ENCODE measurements at regions not wholly inside any gene's neighbourhood (a gene's known extent, or its start where the extent isn't known, plus 50 kb on each side); places are given as distances from the start of the nearest gene placed in this dataset.

DNA sequence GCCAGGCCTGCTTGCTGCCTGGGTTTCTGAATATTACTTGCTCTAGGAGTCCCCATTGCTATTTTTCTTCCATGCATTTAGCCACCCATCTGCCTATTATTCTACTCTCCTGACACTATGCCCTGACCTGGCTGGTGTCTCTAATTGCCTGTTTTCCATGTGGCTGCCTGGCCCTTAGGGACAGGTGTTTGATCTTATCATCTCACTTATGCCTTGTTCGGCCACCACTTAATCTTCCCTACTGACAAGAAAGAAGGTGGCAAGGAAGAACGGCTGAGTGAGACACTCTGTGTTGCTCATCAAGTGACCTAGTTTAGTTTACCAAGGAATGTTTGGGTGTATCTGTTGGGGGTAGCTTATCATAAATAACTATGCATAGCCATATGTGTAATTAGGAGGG, 50.4 kb upstream of the RAPH1 start:
- ATAC-seq (ENCODE audit: poor library complexity) (no peak), DNase-seq (no peak)
- intact Hi-C loops (cut with DNase I) = no loop called here

DNA sequence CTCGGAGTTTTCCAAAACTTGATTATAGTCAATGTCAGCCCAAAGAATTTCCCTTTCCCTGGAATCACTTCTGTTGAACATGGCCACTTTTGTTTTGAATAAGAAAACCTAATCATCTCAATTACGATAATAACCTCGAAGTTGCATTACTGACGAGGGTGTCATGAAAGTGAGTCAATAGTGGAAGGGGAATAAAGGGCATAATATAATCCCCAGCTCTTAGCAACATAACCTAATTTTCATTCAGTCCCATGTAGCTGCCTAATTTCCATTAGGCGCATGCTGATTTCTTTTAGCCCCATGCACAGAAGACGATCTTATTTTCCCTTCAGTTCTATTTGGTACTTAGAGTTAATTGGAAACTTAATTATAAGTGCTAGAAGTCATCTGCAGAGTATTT, 51.1 kb upstream of the RAPH1 start:
- no peak for ATAC-seq (ENCODE audit: poor library complexity)

DNA sequence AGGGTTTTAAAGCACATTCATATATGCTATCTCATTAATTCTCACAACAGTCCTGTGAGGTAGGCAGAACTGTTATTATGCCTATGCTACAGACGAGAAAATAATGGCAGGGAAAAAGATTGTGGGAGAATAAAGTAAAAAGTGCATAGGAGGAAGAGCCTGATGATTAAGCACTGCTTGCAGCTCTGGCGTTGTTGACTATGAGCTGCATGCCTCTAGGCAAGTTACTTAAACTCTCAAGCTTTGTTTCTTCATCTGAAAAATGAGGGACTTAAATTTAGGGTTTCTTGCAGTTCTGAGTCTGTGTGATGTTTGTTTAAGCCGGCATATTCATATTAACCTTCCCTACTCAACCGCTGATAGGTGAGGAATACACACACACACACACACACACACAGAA, 51.6 kb upstream of the RAPH1 start:
- ATAC-seq (ENCODE audit: poor library complexity) = no peak
- DNase-seq = no peak
- intact Hi-C loops (cut with DNase I) = no loop called here

More for the DNA sequence above, 51.1 kb upstream of the RAPH1 start:
- no peak for DNase-seq
- intact Hi-C loops (cut with DNase I) = no loop called here

DNA sequence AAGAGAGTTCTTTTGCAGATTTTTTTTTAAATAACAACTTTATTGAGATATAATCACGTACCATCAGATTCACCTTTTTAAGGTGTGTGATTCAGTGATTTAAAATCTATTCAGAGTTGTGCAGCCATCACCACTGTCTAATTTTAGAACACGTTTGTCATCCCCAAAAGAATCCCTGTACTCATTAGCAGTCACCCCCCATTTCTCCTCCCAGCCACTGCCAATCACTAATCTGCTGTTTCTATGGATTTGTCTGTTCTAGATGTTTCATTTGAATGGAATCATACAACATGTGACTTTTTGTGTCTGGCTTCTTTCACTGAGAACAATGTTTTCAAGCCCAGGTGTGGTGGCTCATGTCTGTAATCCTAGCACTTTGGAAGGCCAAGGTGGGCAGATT, 55.4 kb upstream of the RAPH1 start:
- no peak for ATAC-seq (ENCODE audit: poor library complexity)
- intact Hi-C loops (cut with DNase I) = no loop called here
- DNase-seq = no peak

DNA sequence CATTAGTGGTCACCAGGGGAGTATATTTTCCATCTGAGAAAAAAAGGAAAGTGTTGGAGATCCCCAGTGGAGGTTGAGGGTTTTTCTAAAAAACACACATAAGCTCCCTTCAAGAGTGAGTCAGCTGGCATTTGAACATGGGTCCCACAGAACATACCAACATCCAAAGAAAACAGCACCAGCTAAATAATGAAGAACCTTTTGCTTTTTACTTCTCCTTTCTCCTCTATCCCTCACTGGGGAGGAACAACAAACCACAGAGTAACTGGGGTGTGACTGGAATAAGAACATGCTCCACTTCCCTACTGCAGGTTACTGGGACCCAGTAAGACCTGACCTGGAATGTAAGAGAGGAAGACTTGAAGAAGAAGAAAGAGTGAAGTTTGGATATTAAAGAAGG, 56.5 kb upstream of the RAPH1 start:
- intact Hi-C loops (cut with DNase I) = no loop called here
- DNase-seq (no peak), ATAC-seq (ENCODE audit: poor library complexity) (no peak)

DNA sequence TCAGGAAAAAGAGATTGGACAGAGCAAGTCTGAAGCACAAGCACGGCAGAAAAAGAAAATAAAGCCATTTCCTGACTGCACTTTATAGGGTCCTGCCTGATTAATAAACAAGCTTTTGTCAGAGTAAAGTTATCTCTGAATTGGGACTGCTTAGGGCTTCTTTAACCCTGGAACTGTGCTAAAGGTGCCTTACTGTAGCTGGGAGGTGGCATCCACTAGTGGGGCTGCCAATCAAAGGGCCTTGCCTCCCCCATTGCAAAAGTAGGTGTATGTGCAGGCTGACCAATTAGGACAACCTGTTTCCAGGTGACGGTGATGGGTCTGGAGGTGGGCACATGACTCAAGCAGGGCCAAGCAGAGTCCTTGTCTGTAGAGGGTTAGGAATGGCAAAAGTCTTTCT, 57.4 kb upstream of the RAPH1 start:
- intact Hi-C loops (cut with DNase I) = no loop called here
- DNase-seq (no peak), ATAC-seq (ENCODE audit: poor library complexity) (no peak)

DNA sequence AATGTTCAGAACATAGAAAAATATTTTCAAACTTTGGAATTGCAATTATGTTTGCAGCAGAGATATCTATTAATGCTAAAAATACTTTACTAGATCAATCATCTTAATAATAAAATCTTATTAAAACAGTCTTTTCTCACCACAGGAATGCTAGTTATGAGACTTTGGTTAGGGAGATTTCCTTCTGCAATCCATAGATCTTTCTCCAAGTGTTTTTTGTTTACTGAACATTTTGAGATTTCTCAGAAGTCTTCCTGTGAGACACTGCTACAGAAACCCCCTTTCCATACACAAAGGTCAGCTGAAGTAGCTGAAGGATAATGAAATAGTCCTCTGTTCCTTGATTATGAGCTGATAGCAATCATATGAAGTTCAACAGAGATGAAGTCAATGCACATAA, 59.4 kb upstream of the RAPH1 start:
- DNase-seq (no peak), ATAC-seq (ENCODE audit: poor library complexity) (no peak)
- intact Hi-C loops (cut with DNase I) = no loop called here

DNA sequence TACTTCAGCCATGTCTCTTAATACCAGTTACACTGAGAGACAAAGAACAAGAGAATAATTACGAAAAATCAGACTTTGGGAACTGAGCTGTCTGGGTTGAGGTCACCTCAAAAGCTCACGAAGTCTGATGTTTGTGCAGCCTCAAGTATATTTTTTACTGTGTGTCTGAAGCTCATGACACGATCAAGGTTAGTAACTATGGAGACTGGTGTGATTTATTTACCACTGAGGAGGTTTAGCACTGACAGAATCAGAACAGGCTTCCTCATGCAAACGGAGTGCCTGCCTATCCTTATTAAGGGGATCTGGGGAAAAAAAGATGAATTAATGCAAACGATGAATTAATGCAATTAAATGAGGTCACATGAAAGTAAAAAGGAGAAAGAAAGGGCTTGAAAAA, 61.1 kb upstream of the RAPH1 start:
- ATAC-seq (ENCODE audit: poor library complexity) (no peak), DNase-seq (no peak)
- intact Hi-C loops (cut with DNase I) = no loop called here

DNA sequence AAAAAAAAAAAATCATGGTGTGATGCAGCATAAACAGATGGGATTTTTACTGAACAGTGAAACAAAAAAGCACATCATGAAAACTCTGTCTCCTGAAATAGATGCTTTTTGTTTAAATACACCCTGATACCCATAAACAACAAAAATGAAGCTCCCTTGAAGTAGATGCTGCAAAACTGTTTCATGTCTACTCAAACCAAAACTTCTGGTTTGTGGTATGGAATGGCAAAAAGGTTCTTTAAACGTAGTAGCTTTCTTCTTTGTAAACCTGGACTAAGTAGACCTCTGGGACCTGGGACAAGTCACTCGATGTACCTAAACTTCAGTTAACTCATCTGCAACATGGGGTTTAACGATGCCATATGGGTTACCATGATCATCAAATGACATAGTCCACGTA, 64.4 kb upstream of the RAPH1 start:
- DNase-seq (no peak), ATAC-seq (ENCODE audit: poor library complexity) (no peak)
- intact Hi-C loops (cut with DNase I) = no loop called here

DNA sequence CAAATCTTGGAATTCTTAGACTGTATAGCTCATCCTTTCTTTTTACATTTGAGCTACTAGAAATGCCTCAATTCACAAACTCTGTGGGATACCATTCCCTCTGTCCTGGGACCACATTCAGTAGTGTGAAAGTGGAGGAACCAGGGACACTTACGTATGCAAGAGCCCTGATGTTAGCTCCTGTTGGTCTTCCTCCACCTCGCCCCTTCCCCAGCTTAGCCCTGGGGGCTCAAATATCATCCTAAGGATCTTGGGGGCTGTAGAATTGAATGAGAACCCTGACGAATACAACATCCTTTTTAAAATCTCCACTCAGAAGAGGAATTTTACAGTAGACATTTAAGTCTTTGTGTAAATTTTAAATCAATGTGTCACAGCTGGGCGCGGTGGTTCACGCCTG, 65.2 kb upstream of the RAPH1 start:
- ATAC-seq (ENCODE audit: poor library complexity) = no peak

DNA sequence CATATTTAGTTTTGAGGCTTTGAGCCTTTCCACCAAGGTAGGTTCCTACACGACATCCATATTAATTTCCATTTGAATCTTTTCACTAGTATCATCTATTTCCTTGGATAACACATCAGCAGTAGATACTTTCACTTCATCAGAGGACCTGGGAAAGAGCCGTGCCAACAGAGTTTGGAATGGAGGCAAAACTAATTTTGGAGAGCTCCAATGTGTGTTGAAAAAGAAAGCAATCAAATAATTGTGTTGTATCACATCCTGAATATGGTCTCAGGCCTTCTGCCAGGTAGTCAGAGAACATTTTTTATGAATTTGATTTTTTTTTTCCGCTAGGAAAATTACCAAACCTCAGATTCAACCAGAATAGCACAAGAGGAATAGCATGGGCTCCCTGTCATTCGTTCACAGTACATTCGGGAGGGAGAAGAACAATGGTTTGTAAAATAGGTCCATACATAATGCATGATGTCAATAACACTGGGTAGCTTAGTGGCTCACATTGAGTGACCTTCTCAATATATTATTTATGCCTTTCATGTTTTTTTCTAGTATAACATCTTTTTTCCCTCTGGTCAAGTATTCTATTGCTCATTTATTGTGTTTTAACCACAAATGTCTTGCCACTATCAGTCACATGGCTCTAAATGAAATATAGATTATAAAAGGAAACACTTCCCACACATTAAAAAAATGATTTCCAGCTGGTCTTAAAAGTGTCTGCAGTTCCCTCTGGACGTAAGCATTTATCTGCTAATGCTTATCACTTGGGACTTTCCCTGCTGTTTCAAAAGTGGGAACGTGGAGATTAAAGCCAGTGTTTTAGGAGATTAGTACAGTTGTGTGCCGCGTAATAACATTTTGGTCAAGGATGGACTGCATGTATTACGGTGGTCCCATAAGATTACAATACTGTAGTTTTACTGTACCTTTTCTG, 68.6 kb upstream of the RAPH1 start:
- ATAC-seq (ENCODE audit: poor library complexity) (no peak), DNase-seq (no peak)
- intact Hi-C loops (cut with DNase I) = no loop called here

More for the DNA sequence above, 65.2 kb upstream of the RAPH1 start:
- intact Hi-C loops (cut with DNase I) = no loop called here
- no peak for DNase-seq

DNA sequence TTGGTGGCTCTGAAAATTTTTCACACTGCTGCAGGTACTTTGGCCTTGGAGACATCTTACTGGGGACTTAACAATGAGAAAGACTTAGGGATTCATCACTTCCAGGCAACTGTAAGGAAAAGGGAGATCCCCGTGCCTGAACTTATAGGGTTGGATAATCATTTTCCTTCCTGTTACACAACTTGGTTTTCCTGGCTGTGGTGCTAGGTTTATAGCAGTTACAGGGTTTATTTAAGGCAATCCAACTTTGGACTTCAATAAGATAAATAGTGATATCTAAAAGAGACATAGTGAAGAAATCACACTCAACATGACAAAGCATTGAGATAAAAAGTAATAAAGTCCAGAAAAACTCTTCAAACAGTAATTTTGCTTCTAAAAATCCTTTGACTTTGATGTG, 70.2 kb upstream of the RAPH1 start:
- intact Hi-C loops (cut with DNase I) = no loop called here
- peak; percentile 41 for ATAC-seq (ENCODE audit: poor library complexity)
- DNase-seq = no peak

DNA sequence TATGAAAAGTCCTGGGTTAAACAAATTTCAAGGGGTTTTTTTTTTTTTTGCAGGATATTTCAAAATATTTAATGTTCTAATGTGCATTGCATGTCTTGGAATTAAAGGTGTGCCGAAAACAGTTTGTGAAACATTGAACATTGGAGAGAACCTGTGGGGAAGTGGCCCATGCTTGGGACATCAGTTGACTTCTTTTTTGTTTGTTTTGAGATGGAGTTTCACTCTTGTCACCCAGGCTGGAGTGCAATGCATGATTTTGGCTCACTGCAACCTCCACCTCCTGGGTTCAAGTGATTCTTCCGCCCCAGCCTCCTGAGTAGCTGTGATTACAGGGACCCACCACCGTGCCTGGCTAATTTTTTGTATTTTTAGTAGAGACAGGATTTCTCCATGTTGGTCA, 71.0 kb upstream of the RAPH1 start:
- no peak for DNase-seq
- intact Hi-C loops (cut with DNase I) = no loop called here
- no peak for ATAC-seq (ENCODE audit: poor library complexity)

DNA sequence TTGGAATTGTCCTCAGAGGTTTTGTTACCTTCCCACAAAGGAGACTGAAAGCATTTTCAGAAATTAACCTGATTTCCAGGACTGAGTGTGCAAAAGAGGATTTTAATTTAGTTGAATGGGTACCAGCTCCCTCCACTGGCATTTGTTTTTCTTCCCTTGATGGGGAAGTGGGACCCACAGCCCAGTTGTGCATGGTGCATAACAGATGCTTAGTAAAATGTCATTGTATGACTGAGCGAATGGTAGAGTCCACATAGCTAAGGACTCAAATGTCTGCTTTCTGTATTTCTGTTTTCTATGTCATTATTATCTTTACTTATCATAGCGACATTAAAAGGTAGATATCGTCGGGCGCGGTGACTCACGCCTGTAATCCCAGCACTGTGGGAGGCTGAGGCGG, 75.5 kb upstream of the RAPH1 start:
- DNase-seq (no peak), ATAC-seq (ENCODE audit: poor library complexity) (no peak)
- intact Hi-C loops (cut with DNase I) = no loop called here

DNA sequence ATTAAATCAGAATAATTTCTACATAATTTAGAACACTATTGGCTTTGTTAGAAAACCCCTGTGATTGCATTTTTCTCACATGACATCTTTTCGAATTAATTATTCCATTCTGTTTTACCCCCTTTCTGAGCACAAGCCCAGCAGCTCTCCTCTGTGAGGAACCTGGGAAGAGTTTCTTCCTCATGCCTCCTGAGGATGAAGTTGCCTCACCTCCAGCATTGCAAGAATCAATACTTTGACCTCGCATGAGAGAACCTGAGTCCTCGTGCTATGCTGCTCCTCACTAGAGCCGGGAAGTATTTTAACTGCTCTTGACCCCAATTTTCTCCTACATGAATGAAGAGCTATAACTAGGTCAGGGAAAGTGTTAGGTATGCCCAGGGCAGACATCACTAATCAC, 77.1 kb upstream of the RAPH1 start:
- ATAC-seq (ENCODE audit: poor library complexity) = no peak
- intact Hi-C loops (cut with DNase I) = no loop called here
- DNase-seq = no peak

DNA sequence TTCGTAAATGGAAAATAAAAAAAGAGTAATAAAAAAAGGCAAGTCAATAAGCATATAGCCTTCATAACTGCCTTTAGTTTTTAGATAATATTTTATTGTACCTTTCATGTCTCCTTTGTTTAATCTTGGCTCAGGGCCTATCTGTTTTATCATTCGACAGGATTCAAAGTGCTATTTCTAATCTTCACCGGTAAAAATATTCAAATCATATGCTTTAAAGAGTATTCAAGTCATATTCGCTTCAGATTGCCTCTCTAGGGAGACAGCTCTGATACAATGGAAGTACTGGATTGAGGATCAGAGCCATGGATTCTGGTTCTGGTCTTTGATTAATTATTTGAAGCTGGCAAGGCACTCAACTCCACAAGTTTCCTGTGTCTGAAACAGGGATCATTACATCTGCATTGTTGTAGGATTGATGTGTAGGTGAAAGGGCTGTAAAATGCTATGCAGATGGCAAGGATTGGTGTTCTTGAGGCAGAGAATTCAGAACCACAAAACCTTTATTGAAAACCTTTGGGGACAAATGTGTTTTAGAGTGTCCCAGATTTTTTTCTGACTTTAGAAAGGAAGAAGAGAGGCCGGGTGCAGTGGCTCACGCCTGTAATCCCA, 84.3 kb upstream of the RAPH1 start:
- intact Hi-C loops (cut with DNase I) = no loop called here
- no peak for DNase-seq
- ATAC-seq (ENCODE audit: poor library complexity) = no peak

DNA sequence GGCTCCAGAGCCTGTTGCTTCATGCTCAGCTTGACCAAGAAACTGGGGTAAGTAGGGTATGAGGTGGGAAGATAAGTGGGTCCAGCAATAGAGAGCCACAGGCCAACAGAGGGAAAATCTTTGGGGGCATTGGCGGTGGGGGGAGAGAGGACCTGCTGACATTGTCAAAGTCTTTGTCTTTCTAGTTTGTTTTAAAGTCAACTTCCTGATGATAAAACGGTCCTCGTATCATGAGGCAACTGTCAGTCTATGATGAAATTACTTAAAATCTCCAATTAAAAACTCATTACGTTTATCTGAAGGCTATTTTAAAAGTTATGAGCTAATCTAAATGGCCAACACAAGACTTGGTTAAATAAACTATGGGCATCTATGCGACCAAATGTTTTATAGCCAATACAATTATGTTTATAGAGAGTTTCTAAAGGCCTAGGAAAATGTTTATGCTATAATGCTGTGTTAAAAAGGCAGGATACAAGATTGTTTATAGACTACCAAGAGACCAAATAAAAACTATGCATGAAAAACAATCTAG, 84.4 kb upstream of the CD28 start:
- no peak for DNase-seq
- no peak for ATAC-seq (ENCODE audit: poor library complexity)
- intact Hi-C loops (cut with DNase I) = no loop called here

DNA sequence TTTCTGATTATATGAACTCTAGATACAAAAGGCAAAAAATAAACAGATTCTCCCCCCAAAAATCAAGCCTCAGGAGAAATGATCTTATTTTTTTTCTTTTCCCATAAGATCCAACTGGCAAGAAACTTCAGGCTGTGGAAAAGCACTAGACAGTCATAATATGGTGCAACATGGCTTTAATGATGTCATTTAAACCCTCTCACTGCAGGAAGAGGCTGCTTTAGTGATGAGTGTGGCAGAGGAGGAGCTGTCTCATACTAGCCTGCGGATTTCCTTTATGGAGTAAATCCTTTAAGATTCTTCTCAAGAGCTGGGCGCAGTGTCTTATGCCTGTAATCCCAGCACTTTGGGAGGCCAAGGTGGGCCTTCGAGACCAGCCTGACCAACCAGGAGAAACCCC, 83.3 kb upstream of the CD28 start:
- intact Hi-C loops (cut with DNase I) = no loop called here
- DNase-seq = no peak
- no peak for ATAC-seq (ENCODE audit: poor library complexity)

DNA sequence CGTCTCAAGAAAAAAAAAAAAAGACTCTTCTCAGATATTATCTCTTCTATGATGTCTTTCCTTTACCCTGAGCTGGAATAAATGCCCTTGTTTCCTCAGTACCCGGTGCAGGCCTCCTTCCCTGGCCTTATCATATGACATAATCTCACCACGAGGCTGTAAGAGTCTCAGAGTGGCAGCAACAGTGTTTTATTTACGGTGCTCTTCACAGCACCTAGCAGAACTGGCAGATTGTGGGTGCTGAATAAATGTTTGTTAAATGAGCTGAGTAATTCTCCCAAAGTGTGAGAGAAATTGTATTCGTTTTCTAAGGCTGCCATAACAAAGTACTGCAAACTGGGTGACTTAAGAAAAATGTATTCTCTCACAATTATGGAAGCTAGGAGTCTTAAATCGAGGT, 82.8 kb upstream of the CD28 start:
- no peak for ATAC-seq (ENCODE audit: poor library complexity)
- intact Hi-C loops (cut with DNase I) = no loop called here

DNA sequence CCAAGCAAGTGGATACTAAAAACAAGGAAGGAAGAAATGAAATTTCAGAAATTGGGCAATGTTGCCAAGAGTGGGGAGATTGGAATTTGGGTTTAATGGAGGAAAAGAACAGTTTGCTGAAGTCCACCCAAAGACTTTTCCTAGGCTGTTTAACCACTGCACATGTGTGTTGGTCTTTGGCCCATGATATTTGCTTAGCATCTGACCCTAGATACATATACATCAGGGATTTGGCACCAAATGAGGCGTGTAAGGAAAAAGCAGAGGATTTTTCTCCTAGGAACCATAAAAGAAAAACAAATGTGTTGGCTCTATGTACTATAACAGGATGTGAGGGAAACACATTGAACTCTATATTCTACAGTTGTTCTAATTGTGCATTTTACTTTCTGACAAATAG, 80.7 kb upstream of the CD28 start:
- ATAC-seq (ENCODE audit: poor library complexity) = no peak
- no peak for DNase-seq
- intact Hi-C loops (cut with DNase I) = no loop called here

More for the DNA sequence above, 82.8 kb upstream of the CD28 start:
- DNase-seq = no peak
